G401 (cell line): ENCODE measurements at regions not wholly inside any gene's neighbourhood (a gene's known extent, or its start where the extent isn't known, plus 50 kb on each side); places are given as distances from the start of the nearest gene placed in this dataset.

ENCODE experiments used
- DNase-seq: peaks from one replicate; pipeline ENCODE4 v3.0.0-alpha.2; 2015; ENCODE audit warnings: low spot score
- in situ Hi-C: cut with HindIII; loops from 2 replicates; pipeline ENCODE4 v1.10.0; 2016; ENCODE audit warnings: low sequenced_read_pairs, mixed read lengths

GRCh38 chr14:96978525-96979272, 181.5 kb downstream of the VRK1 start:
- in situ Hi-C loops = no loop called here
- DNase-seq = no peak

- no peak for DNase-seq
- in situ Hi-C loops = no loop called here
Measured at GRCh38 chr14:96979611-96980074, 182.5 kb downstream of the VRK1 start.

- no peak for DNase-seq
- in situ Hi-C loops = no loop called here
Measured at GRCh38 chr14:96980835-96981234, 183.7 kb downstream of the VRK1 start.

- DNase-seq = no peak
- in situ Hi-C loops = no loop called here
Measured at GRCh38 chr14:96986256-96987085, 189.3 kb downstream of the VRK1 start.

- in situ Hi-C loops = no loop called here
- no peak for DNase-seq
Measured at GRCh38 chr14:96987086-96987474, 189.9 kb downstream of the VRK1 start.

GRCh38 chr14:96987771-96988170, 190.6 kb downstream of the VRK1 start:
- in situ Hi-C loops = no loop called here
- DNase-seq = no peak

GRCh38 chr14:96989306-96989705, 192.1 kb downstream of the VRK1 start:
- in situ Hi-C loops = no loop called here
- peak; percentile 5 for DNase-seq

- in situ Hi-C loops = no loop called here
- DNase-seq = no peak
Measured at GRCh38 chr14:96991226-96991625, 194.0 kb downstream of the VRK1 start.

GRCh38 chr14:96994999-96995398, 197.8 kb downstream of the VRK1 start:
- in situ Hi-C loops = no loop called here
- DNase-seq = no peak

- in situ Hi-C loops = no loop called here
- no peak for DNase-seq
Measured at GRCh38 chr14:96997269-96997668, 200.1 kb downstream of the VRK1 start.

GRCh38 chr14:96997996-96998395, 200.8 kb downstream of the VRK1 start:
- DNase-seq = no peak
- in situ Hi-C loops = no loop called here

- in situ Hi-C loops = no loop called here
- DNase-seq = no peak
Measured at GRCh38 chr14:96999654-97000155, 202.5 kb downstream of the VRK1 start.

- no peak for DNase-seq
- in situ Hi-C loops = no loop called here
Measured at GRCh38 chr14:97002454-97002853, 205.3 kb downstream of the VRK1 start.

- in situ Hi-C loops = no loop called here
- DNase-seq = no peak
Measured at GRCh38 chr14:97005934-97006333, 208.8 kb downstream of the VRK1 start.

- DNase-seq = no peak
Measured at GRCh38 chr14:97010491-97011160, 213.4 kb downstream of the VRK1 start.

GRCh38 chr14:97013878-97014277, 216.7 kb downstream of the VRK1 start:
- in situ Hi-C loops = no loop called here
- no peak for DNase-seq

More at GRCh38 chr14:97010491-97011160, 213.4 kb downstream of the VRK1 start:
- in situ Hi-C loops = no loop called here

GRCh38 chr14:97021001-97021400, 223.8 kb downstream of the VRK1 start:
- DNase-seq = no peak
- in situ Hi-C loops = no loop called here

GRCh38 chr14:97021571-97022168, 224.5 kb downstream of the VRK1 start:
- peak; percentile 27 for DNase-seq
- in situ Hi-C loops = no loop called here

- peak; percentile 92 for DNase-seq
- in situ Hi-C loops = no loop called here
Measured at GRCh38 chr14:97022741-97023140, 225.6 kb downstream of the VRK1 start.
